DND-41 (cell line): ENCODE measurements at regions not wholly inside any gene's neighbourhood (a gene's known extent, or its start where the extent isn't known, plus 50 kb on each side); places are given as distances from the start of the nearest gene placed in this dataset.
"Not testable (repeated sequence)": the region's sequence is repeated elsewhere in the genome, so short reads cannot be mapped to it uniquely, and the experiment has no call there.

Experiments used
- ATAC-seq: fragments of 200-7000 bp; cut with Tn5 transposase; 3 replicates; pipeline ENCODE4 v1.9.1; 2021; ENCODE audit warnings: low read depth; ENCODE audit not compliant: insufficient read depth
- DNase-seq: peaks from one replicate; pipeline ENCODE4 v3.0.0-alpha.2; 2020
- H2AFZ ChIP-seq: 2 replicates; pipeline ENCODE4 v1.6.0; 2012; ENCODE audit warnings: low read depth, low read length
- H3K27ac ChIP-seq: 2 replicates; pipeline ENCODE4 v1.5.1; 2012; ENCODE audit warnings: low read length, inconsistent platforms
- H3K27me3 ChIP-seq: fragments of 200-600 bp; sonication (generic); 2 replicates; pipeline ENCODE4 v1.6.0; 2012; ENCODE audit warnings: low read length, mild to moderate bottlenecking, inconsistent platforms; ENCODE audit not compliant: insufficient read depth, poor library complexity
- H3K36me3 ChIP-seq: 2 replicates; pipeline ENCODE4 v1.5.1; 2012; ENCODE audit warnings: low read length, inconsistent platforms; ENCODE audit not compliant: insufficient read depth
- H3K4me1 ChIP-seq: 2 replicates; pipeline ENCODE4 v1.5.1; 2012; ENCODE audit warnings: mild to moderate bottlenecking, low read length; ENCODE audit not compliant: insufficient read depth
- H3K4me2 ChIP-seq: 2 replicates; pipeline ENCODE4 v1.6.0; 2012; ENCODE audit warnings: mild to moderate bottlenecking, moderate library complexity, low read length, inconsistent platforms; ENCODE audit not compliant: insufficient read depth
- H3K4me3 ChIP-seq, 2 experiments: fragments of 200-600 bp in 1 of 2; shearing (Covaris generic) in 1 of 2; 2 replicates each; pipeline ENCODE4 v1.5.1; 2012 to 2016; ENCODE audit warnings: inconsistent platforms in 2 of 2, low read length in 2 of 2, mild to moderate bottlenecking in 2 of 2, low read depth in 1 of 2, moderate library complexity in 1 of 2
- H3K79me2 ChIP-seq: 2 replicates; pipeline ENCODE4 v1.6.0; 2012; ENCODE audit warnings: low read length, inconsistent platforms; ENCODE audit not compliant: insufficient read depth
- H3K9ac ChIP-seq: 2 replicates; pipeline ENCODE4 v1.6.0; 2012; ENCODE audit warnings: low read depth, mild to moderate bottlenecking, inconsistent platforms, low read length, moderate library complexity
- H3K9me3 ChIP-seq: 2 replicates; pipeline ENCODE4 v1.5.1; 2012; ENCODE audit warnings: low read length, moderate library complexity, mild to moderate bottlenecking, inconsistent platforms; ENCODE audit not compliant: insufficient read depth, severe bottlenecking
- H4K20me1 ChIP-seq: 2 replicates; pipeline ENCODE4 v1.6.0; 2012; ENCODE audit warnings: low read length; ENCODE audit not compliant: insufficient read depth
- EZH2 ChIP-seq: IDR thresholded peaks from 3 replicates; pipeline ENCODE4 v1.6.1; 2012; ENCODE audit warnings: borderline replicate concordance, low read depth, mild to moderate bottlenecking, moderate library complexity, low read length, inconsistent platforms; ENCODE audit not compliant: severe bottlenecking
- TF ChIP-seq, protein P1 (sequence below): IDR thresholded peaks from 2 replicates; pipeline ENCODE4 v1.5.1; 2012; ENCODE audit warnings: borderline replicate concordance, low read length, moderate library complexity, mild to moderate bottlenecking; ENCODE audit not compliant: poor library complexity, severe bottlenecking; ENCODE audit errors: extremely low read depth

- Histone ChIP-seq H3K4me3 (no peak overlapping the region), H3K4me2 (no peak overlapping the region), H3K27ac (no peak overlapping the region), H3K9ac (no peak overlapping the region), H2AFZ (no peak overlapping the region), H3K9me3 (no peaks in the 10 kb centered on the region), H3K4me1 (no peaks in the 10 kb centered on the region), H3K27me3 (no peaks in the 10 kb centered on the region), H3K79me2 (no peaks in the 10 kb centered on the region), H4K20me1 (no peaks in the 10 kb centered on the region), H3K36me3 (no peaks in the 10 kb centered on the region)
- DNase-seq (no peak), ATAC-seq (no peak)
- TF ChIP-seq, protein P1, sequence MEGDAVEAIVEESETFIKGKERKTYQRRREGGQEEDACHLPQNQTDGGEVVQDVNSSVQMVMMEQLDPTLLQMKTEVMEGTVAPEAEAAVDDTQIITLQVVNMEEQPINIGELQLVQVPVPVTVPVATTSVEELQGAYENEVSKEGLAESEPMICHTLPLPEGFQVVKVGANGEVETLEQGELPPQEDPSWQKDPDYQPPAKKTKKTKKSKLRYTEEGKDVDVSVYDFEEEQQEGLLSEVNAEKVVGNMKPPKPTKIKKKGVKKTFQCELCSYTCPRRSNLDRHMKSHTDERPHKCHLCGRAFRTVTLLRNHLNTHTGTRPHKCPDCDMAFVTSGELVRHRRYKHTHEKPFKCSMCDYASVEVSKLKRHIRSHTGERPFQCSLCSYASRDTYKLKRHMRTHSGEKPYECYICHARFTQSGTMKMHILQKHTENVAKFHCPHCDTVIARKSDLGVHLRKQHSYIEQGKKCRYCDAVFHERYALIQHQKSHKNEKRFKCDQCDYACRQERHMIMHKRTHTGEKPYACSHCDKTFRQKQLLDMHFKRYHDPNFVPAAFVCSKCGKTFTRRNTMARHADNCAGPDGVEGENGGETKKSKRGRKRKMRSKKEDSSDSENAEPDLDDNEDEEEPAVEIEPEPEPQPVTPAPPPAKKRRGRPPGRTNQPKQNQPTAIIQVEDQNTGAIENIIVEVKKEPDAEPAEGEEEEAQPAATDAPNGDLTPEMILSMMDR: no peak
- TF ChIP-seq EZH2: no peak
These were observed 307.8 kb downstream of the TSHZ3 start for GRCh38 chr19:31041461-31041860.

DNA sequence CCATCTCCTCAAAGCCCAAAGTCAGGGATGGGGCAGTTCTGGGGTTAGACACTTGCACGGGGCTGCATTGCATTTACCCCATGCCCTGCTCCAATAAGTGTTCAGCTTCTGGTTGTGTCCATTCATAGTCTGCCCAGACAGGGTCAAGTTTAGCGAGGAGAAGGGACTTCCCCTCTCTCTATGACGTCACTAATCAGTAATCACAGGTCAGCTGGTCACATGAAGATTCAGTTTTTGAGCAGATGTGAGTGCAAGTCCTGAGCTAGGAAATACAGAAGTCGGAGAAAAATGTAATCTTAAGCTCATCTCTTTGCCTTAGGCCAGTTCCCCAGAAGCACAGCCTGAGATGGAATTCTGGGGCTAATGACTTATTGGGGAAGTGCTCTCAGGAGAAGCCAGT lies 310.1 kb downstream of the TSHZ3 start:
- H3K9ac ChIP-seq: no peak overlapping the region
- H3K4me3 ChIP-seq: no peak overlapping the region
- no peak overlapping the region for H2AFZ ChIP-seq
- H4K20me1 ChIP-seq: no peaks in the 10 kb centered on the region
- no peaks in the 10 kb centered on the region for H3K4me1 ChIP-seq
- no peaks in the 10 kb centered on the region for H3K36me3 ChIP-seq
- peaks cover 3% of the 10 kb centered on the region for H3K9me3 ChIP-seq
- no peak overlapping the region for H3K4me2 ChIP-seq
- ATAC-seq (no peak), DNase-seq (no peak)
- no peak for TF ChIP-seq EZH2
- TF ChIP-seq, protein P1: no peak
- no peaks in the 10 kb centered on the region for H3K27me3 ChIP-seq
- H3K27ac ChIP-seq: no peak overlapping the region
- H3K79me2 ChIP-seq: no peaks in the 10 kb centered on the region

- Histone ChIP-seq H3K27ac (no peak overlapping the region), H3K4me3 (no peak overlapping the region), H3K79me2 (no peaks in the 10 kb centered on the region), H3K4me2 (no peak overlapping the region), H3K27me3 (no peaks in the 10 kb centered on the region), H3K9me3 (peaks cover 3% of the 10 kb centered on the region), H3K36me3 (no peaks in the 10 kb centered on the region), H3K9ac (no peak overlapping the region), H3K4me1 (no peaks in the 10 kb centered on the region), H2AFZ (no peak overlapping the region), H4K20me1 (no peaks in the 10 kb centered on the region)
- DNase-seq: no peak
- no peak for ATAC-seq
- TF ChIP-seq, protein P1: no peak
- TF ChIP-seq EZH2: no peak
These were observed 311.8 kb downstream of the TSHZ3 start for GRCh38 chr19:31037286-31037980.

DNA sequence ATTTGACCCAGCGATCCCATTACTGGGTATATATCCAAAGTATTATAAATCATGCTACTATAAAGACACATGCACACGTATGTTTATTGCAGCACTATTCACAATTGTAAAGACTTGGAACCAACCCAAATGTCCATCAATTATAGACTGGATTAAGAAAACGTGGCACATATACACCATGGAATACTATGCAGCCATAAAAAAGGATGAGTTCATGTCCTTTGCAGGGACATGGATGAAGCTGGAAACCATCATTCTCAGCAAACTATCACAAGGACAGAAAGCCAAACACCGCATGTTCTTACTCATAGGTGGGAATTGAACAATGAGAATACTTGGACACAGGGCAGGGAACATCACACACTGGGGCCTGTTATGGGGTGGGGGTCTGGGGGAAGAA lies 317.8 kb downstream of the TSHZ3 start:
- H3K9ac ChIP-seq, H3K27me3 ChIP-seq, H3K9me3 ChIP-seq, H2AFZ ChIP-seq, H3K36me3 ChIP-seq, H3K4me3 ChIP-seq, H4K20me1 ChIP-seq, ATAC-seq, H3K79me2 ChIP-seq, DNase-seq, H3K4me2 ChIP-seq, H3K27ac ChIP-seq, H3K4me1 ChIP-seq: not testable (repeated sequence)
